H1 (cell line): ENCODE measurements at regions not wholly inside any gene's neighbourhood (a gene's known extent, or its start where the extent isn't known, plus 50 kb on each side); places are given as distances from the start of the nearest gene placed in this dataset.

Experiments used
- CTCF ChIP-seq, 3 experiments: IDR thresholded peaks; 1 replicate in 2 of 3; 2 replicates in 1 of 3; pipeline versions ENCODE4 v1.5.1 to v1.6.1; 2011; ENCODE audit warnings: low read length in 3 of 3, mild to moderate bottlenecking in 3 of 3, inconsistent platforms in 2 of 3, low read depth in 1 of 3, moderate library complexity in 1 of 3; ENCODE audit not compliant: insufficient read depth in 1 of 3; ENCODE audit errors: control extremely low read depth in 1 of 3
- EP300 ChIP-seq, 2 experiments: IDR thresholded peaks; 1 replicate in 1 of 2; 2 replicates in 1 of 2; pipeline ENCODE4 v1.6.1; 2011 to 2012; ENCODE audit warnings: low read depth in 2 of 2, low read length in 2 of 2, mild to moderate bottlenecking in 2 of 2, borderline replicate concordance in 1 of 2, inconsistent platforms in 1 of 2, moderate library complexity in 1 of 2

- TF ChIP-seq CTCF (IDR thresholded peaks at IDR 0.05; ENCODE audit: control extremely low read depth in 1 of 3, insufficient read depth in 1 of 3, low read depth in 1 of 3, low read length in 3 of 3) (no peak), EP300 (IDR thresholded peaks at IDR 0.05; ENCODE audit: borderline replicate concordance in 1 of 2, low read depth in 2 of 2, low read length in 2 of 2) (no peak)
Measured at GRCh38 chr5:147075187-147075586, 159.6 kb upstream of the STK32A start.
